ENCODE measurements at regions not wholly inside any gene's neighbourhood (a gene's known extent, or its start where the extent isn't known, plus 50 kb on each side); places are given as distances from the start of the nearest gene placed in this dataset.

- Histone ChIP-seq H3K27me3 (no peaks in the 10 kb centered on the region), H3K4me3 (no peak overlapping the region), H3K9me3 (no peaks in the 10 kb centered on the region), H3K36me3 (no peaks in the 10 kb centered on the region), H3K27ac (no peak overlapping the region), H3K4me1 (no peaks in the 10 kb centered on the region)
- intact Hi-C loops (cut with DNase I) = no loop called here
- TF ChIP-seq POLR2A (IDR thresholded peaks at IDR 0.05) (no peak), CTCF (IDR thresholded peaks at IDR 0.05) (no peak)
- WGBS, 2 donors = 63 to 70% methylated on average over 4 of the region's 4 CpGs
- DNase-seq = no peak
Measured at GRCh38 chr3:151615464-151615863, 118.3 kb upstream of the AADACL2 start.

GRCh38 chr3:151612115-151612514 lies 121.6 kb upstream of the AADACL2 start:
- DNase-seq = no peak
- Histone ChIP-seq H3K4me3 (no peak overlapping the region), H3K27ac (no peak overlapping the region), H3K27me3 (no peaks in the 10 kb centered on the region), H3K36me3 (no peaks in the 10 kb centered on the region), H3K4me1 (no peaks in the 10 kb centered on the region), H3K9me3 (no peaks in the 10 kb centered on the region)
- intact Hi-C loops (cut with DNase I) = no loop called here
- 73 to 77% methylated on average over 2 of the region's 2 CpGs for WGBS, 2 donors
- TF ChIP-seq CTCF (IDR thresholded peaks at IDR 0.05) = no peak
- no peak for TF ChIP-seq POLR2A (IDR thresholded peaks at IDR 0.05)

GRCh38 chr3:151611419-151611818 lies 122.3 kb upstream of the AADACL2 start:
- intact Hi-C loops (cut with DNase I) = no loop called here
- WGBS, 2 donors = 63 to 80% methylated on average over 3 of the region's 3 CpGs
- no peaks in the 10 kb centered on the region for H3K4me1 ChIP-seq

DNA sequence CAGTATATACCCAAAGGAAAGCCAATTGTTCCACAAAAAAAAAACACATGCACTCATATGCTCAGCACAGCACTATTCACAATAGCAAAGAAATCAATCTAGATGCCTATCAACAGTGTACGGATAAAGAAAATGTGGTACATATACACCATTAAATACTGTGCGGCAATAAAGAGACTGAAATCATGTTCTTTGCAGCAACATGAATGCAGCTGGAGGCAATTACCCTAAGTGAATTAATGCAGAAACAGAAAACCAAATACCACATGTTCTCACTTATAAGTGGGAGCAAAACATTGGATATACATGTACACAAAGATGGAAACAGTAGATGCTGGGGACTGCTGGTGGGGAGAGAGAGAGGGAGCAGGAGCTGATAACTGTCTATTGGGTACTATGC lies 124.2 kb upstream of the AADACL2 start:
- Histone ChIP-seq H3K4me1 (no peaks in the 10 kb centered on the region), H3K36me3 (no peaks in the 10 kb centered on the region), H3K4me3 (no peak overlapping the region), H3K27ac (no peak overlapping the region), H3K9me3 (no peaks in the 10 kb centered on the region), H3K27me3 (no peaks in the 10 kb centered on the region)
- 90 to 95% methylated on average over 2 of the region's 2 CpGs for WGBS, 2 donors
- TF ChIP-seq POLR2A (IDR thresholded peaks at IDR 0.05) (no peak), CTCF (IDR thresholded peaks at IDR 0.05) (no peak)
- DNase-seq = no peak
- intact Hi-C loops (cut with DNase I) = no loop called here

More at GRCh38 chr3:151611419-151611818, 122.3 kb upstream of the AADACL2 start:
- TF ChIP-seq POLR2A (IDR thresholded peaks at IDR 0.05) = no peak
- TF ChIP-seq CTCF (IDR thresholded peaks at IDR 0.05) = no peak
- Histone ChIP-seq H3K4me3 (no peak overlapping the region), H3K9me3 (no peaks in the 10 kb centered on the region), H3K27ac (no peak overlapping the region), H3K27me3 (no peaks in the 10 kb centered on the region), H3K36me3 (no peaks in the 10 kb centered on the region)
- no peak for DNase-seq

GRCh38 chr3:151604891-151605290 lies 128.8 kb upstream of the AADACL2 start:
- Histone ChIP-seq H3K4me1 (no peaks in the 10 kb centered on the region), H3K9me3 (no peaks in the 10 kb centered on the region), H3K27me3 (no peaks in the 10 kb centered on the region), H3K4me3 (no peak overlapping the region), H3K27ac (no peak overlapping the region), H3K36me3 (no peaks in the 10 kb centered on the region)
- TF ChIP-seq POLR2A (IDR thresholded peaks at IDR 0.05) (no peak), CTCF (IDR thresholded peaks at IDR 0.05) (no peak)
- DNase-seq = no peak
- 67 to 92% methylated on average over 1 of the region's 1 CpG for WGBS, 2 donors
- intact Hi-C loops (cut with DNase I) = no loop called here
